Stimulated activated naive CD8-positive, alpha-beta T cell treated with anti-CD3 and anti-CD28 coated beads, Interleukin-15, amount 100 ng/mL, for 72 hours (primary cell): ENCODE measurements at regions not wholly inside any gene's neighbourhood (a gene's known extent, or its start where the extent isn't known, plus 50 kb on each side); places are given as distances from the start of the nearest gene placed in this dataset.

Experiments used
- ATAC-seq: fragments of 150-1000 bp; cut with Tn5 transposase; 2 replicates; pipeline ENCODE4 v1.10.0; 2021; ENCODE audit warnings: mild to moderate bottlenecking, moderate library complexity
- DNase-seq, 2 donors: peaks; one replicate each; pipeline ENCODE4 v3.0.0; 2021 to 2022
- H3K27ac Mint-ChIP-seq, 2 donors: one replicate each; pipeline ENCODE4 v1.8.0; 2022; ENCODE audit warnings: mild to moderate bottlenecking in 2 of 2, mixed read lengths in 2 of 2, moderate library complexity in 2 of 2
- H3K27me3 Mint-ChIP-seq: one replicate; pipeline ENCODE4 v1.8.0; 2022; ENCODE audit warnings: mixed read lengths
- H3K4me1 Mint-ChIP-seq: one replicate; pipeline ENCODE4 v1.8.0; 2022; ENCODE audit warnings: mild to moderate bottlenecking, mixed read lengths
- H3K4me3 Mint-ChIP-seq, 2 donors: one replicate each; pipeline ENCODE4 v1.8.0; 2022; ENCODE audit warnings: mild to moderate bottlenecking in 2 of 2, mixed read lengths in 2 of 2, moderate library complexity in 1 of 2
- H3K9me3 Mint-ChIP-seq, 2 donors: one replicate each; pipeline ENCODE4 v1.8.0; 2022; ENCODE audit warnings: mixed read lengths in 2 of 2

DNA sequence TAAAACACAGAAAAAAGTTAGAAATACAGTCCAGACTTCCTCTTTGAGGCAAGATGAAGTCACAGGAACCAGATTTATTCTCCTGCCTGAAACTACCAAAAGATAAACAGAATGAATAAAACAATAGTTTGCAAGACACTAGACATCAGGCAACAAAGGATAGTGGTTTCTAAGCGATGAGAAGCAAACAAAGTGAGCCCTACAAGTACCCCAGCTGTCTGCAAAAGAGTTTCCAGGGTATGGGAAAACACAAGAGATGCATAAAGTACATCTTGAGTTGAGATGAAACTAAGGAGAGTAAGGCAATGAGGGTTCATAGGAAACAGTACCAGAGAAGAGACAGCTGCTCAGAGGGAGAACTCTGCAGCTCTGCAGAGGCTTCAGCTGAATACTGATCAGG, 83.3 kb upstream of the COL24A1 start:
- H3K27ac Mint-ChIP-seq: no peak overlapping the region

DNA sequence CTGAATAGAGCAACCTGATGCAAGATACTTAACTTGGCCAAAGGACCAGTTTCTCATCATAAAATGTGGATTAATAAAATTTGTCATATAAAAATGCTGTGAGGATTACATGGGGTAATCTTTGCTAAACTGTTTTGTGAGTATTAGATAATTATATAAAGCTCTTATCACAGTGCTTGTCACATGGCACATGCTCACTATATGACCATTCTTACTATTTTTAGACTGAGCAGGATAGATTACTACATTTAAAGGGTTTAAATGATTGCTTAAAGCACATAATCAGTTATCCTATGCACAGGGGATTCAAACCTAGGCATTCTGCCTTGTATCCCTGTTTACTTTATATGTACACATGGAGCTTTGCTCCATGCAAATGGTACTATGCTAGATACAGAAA, 82.9 kb upstream of the COL24A1 start:
- no peaks in the 10 kb centered on the region for H3K27me3 Mint-ChIP-seq
- no peaks in the 10 kb centered on the region for H3K4me1 Mint-ChIP-seq
- H3K4me3 Mint-ChIP-seq: no peak overlapping the region
- ATAC-seq (no peak), DNase-seq (no peak)
- H3K27ac Mint-ChIP-seq: no peak overlapping the region
- H3K9me3 Mint-ChIP-seq: peaks cover 8 to 9% of the 10 kb centered on the region in 2 donors

More for the DNA sequence above, 83.3 kb upstream of the COL24A1 start:
- H3K27me3 Mint-ChIP-seq: no peaks in the 10 kb centered on the region
- no peak for ATAC-seq
- H3K9me3 Mint-ChIP-seq: peaks cover 8 to 9% of the 10 kb centered on the region in 2 donors
- no peaks in the 10 kb centered on the region for H3K4me1 Mint-ChIP-seq
- no peak for DNase-seq
- no peak overlapping the region for H3K4me3 Mint-ChIP-seq

DNA sequence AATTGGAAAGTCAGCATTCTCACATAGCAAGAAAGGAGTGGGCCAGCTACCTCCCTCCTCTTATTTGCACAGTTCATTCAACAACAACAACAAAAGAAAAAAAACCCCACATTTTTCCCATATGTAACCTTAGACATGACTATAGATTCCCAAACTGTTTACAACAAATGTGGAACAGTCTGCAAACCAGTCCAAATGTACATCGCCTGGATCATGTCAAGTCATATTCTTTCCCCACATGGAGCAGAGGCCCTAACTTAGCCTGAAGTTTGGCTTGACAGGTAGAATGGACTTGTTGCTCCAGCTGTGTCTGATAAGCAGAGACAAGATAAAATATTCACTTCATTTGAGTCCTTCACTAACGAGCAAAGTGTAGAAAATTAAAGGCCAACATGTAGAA, 81.7 kb upstream of the COL24A1 start:
- Mint-ChIP-seq H3K27me3 (no peaks in the 10 kb centered on the region), H3K4me3 (no peak overlapping the region), H3K27ac (no peak overlapping the region), H3K9me3 (peaks cover 8 to 9% of the 10 kb centered on the region in 2 donors), H3K4me1 (no peaks in the 10 kb centered on the region)
- DNase-seq (no peak), ATAC-seq (no peak)

DNA sequence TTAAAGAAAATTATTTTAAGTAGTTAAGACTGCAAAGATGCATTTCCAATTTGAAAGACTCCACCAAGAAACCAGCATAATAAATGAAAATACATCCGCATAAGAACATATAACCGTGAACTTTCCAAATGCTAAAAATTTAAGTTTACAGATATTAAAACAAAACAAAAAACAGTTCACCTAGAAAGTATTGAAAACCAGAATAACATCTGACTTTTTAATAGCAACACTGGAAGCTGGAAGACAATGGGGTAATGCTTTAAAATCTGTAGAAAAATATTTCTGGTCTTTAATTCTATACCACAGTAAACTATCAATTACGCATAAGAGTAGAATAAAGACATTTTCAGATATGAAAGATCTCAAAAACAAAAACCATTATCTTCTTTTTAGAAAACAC, 79.3 kb upstream of the COL24A1 start:
- H3K27ac Mint-ChIP-seq: no peak overlapping the region
- ATAC-seq (no peak), DNase-seq (no peak)
- no peak overlapping the region for H3K4me3 Mint-ChIP-seq
- H3K27me3 Mint-ChIP-seq: no peaks in the 10 kb centered on the region
- H3K9me3 Mint-ChIP-seq: peaks cover 8 to 9% of the 10 kb centered on the region in 2 donors
- H3K4me1 Mint-ChIP-seq: no peaks in the 10 kb centered on the region

DNA sequence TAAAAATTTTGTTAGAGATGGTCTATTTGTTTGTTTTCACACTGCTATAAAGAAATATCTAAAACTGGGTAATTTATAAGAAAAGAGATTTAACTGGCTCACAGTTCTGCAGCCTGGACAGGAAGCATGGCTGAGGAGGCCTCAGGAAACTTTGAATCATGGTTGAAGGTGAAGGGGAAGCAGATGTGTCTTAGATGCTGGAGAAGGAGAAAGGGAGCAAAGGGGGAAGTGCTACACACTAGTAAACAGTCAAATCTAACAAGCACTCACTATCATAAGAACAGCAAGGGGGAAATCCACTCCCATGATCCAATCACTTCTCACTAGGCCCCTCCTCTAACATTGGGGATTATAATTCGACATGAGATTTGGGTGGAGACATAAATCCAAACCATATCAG, 76.8 kb upstream of the COL24A1 start:
- ATAC-seq (no peak), DNase-seq (no peak)
- H3K27me3 Mint-ChIP-seq: no peaks in the 10 kb centered on the region
- H3K4me1 Mint-ChIP-seq: no peaks in the 10 kb centered on the region
- H3K4me3 Mint-ChIP-seq: no peak overlapping the region
- H3K27ac Mint-ChIP-seq: no peak overlapping the region
- peaks cover 8 to 9% of the 10 kb centered on the region in 2 donors for H3K9me3 Mint-ChIP-seq

DNA sequence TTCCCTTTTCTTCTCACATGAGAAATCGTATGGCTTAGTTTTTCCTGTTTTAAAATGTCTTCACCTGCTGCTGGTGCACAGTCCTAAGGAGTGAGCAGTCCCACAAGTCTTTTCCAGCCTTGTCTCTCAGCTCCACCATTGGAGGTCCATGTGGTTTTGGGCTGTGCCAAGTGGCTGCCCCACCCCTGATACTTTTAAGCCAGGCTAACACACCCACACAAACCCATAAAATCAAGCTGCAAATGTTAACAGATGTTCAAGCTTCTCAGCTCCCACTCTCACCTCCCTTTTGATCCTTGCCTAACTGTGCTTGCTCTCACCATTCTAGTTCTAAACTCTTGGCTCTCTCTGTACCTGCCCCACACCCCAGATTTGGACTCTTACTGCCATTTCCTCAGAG, 74.5 kb upstream of the COL24A1 start:
- Mint-ChIP-seq H3K9me3 (peaks cover 2 to 4% of the 10 kb centered on the region in 2 donors), H3K27ac (no peak overlapping the region), H3K4me3 (no peak overlapping the region), H3K27me3 (no peaks in the 10 kb centered on the region), H3K4me1 (no peaks in the 10 kb centered on the region)
- no peak for ATAC-seq
- DNase-seq: no peak

DNA sequence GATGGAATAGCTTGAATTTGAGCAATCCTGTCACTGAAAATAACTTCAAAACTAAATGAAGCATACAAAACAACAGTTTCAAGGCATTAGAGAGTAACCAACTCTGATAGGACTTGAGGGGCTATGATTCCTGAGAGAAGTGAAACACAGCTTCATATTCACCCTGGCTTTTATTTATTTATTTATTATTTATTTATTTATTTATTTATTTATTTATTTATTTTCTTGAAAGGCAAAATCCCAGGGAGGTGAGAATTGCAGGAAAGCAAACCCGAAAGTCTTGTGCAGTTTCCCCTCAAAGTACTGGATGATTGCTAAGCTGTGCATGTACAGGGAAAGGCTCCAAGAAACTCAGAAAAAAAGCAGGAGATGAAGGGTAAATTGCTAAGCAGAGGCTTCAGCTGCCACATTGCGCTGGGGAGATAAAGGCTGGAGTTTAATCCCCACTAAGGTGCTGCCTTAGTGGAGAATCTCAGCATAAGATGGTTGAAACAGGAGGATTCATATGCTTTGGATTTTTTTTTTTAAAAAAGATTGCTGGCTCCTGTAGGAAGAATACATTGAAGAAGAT, 72.9 kb upstream of the COL24A1 start:
- Mint-ChIP-seq H3K9me3 (no peaks in the 10 kb centered on the region), H3K27ac (no peak overlapping the region), H3K4me3 (no peak overlapping the region), H3K4me1 (no peaks in the 10 kb centered on the region), H3K27me3 (no peaks in the 10 kb centered on the region)
- no peak for DNase-seq
- no peak for ATAC-seq

DNA sequence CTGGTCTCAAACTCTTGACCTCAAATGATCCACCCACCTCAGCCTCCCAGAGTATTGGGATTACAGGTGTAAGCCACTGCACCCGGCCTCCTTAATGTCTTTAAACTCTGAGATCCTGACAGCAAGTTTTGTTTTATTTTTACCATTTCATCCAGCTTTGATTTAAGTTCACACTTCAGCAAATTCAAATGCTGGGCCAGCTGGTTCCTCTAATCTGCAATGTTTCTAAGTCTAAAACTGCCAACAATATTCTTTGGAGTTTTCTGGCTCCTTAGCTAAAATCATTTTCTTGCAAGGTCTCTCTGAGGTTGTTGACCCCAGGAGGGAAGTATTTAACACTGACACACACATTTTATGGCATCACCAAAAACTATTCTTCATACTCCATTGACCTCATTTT, 72.0 kb upstream of the COL24A1 start:
- Mint-ChIP-seq H3K4me3 (no peak overlapping the region), H3K9me3 (no peaks in the 10 kb centered on the region), H3K27ac (no peak overlapping the region), H3K27me3 (no peaks in the 10 kb centered on the region), H3K4me1 (no peaks in the 10 kb centered on the region)
- ATAC-seq (no peak), DNase-seq (no peak)

DNA sequence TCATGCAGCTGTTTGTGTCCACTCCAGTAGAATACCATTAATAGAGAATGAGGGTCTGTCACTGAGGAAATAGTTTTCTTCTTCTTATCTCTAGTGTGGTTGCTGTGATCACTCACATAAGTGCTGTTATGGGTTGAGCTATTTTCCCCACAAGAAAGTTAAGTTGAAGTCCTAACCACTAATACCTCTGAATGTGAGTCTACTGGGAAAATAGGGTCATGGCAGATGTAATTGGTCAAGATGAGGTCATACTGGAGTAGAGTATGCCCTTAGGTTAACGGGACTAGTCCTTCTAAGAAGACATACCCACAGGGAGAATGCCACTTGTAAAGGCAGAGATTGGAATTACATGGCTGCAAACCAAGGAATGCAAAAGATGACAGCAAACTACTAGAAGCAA, 70.5 kb upstream of the COL24A1 start:
- Mint-ChIP-seq H3K27ac (no peak overlapping the region), H3K4me1 (no peaks in the 10 kb centered on the region), H3K9me3 (no peaks in the 10 kb centered on the region), H3K4me3 (no peak overlapping the region), H3K27me3 (no peaks in the 10 kb centered on the region)
- ATAC-seq (peak; percentile 15), DNase-seq (no peak)

DNA sequence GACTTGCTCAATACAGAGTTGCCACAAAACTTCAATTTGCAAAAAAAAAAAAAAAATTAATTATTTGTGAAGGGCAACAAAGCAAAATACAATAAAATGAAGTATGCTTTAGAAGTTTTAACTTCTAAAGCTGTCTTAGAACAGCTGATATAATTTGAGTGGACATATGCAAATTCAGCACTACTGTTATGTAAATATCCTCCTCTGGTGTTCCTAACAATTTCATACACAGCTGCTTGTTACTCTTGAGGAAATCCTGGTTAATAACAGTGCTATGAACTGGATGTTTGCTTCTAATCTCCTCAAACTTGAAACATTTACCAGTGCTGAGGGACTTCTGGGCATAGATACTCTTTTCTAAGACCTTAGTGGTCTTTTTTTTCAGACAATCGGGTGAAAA, 69.6 kb upstream of the COL24A1 start:
- Mint-ChIP-seq H3K9me3 (no peaks in the 10 kb centered on the region), H3K27ac (no peak overlapping the region), H3K4me1 (no peaks in the 10 kb centered on the region), H3K27me3 (no peaks in the 10 kb centered on the region), H3K4me3 (no peak overlapping the region)
- no peak for ATAC-seq
- DNase-seq: no peak

DNA sequence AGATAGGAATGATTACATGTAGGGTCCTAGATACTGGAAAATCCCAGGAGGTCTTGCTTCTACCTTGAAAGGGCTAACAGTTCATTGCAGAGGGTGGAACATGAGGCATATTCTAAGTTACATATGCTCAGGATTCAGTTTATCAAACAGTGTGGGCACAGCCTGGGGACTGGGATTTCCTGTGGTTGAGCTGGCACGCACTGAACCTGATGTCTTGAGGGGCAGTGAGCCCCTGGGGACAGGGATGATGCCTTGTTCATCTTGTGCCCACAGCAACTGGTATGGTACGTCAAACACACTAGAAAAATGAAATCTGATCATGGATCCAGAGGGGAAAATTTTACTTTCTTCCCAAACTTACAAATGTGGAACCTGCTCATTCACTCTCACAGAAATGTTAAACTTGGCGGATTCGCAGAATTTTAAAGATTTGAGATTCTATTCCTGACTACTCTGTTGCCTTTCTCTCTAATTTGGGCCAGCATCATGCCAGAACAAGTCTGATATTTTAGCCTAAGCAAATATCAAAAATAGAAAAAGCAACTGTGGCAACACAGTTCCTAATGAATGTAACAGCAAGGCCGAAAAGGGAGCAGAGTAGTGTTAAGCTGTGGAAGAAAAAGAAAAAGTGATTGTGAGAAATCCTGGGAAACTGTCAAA, 68.2 kb upstream of the COL24A1 start:
- H3K27me3 Mint-ChIP-seq: no peaks in the 10 kb centered on the region
- ATAC-seq (no peak), DNase-seq (no peak)
- H3K9me3 Mint-ChIP-seq: no peaks in the 10 kb centered on the region
- no peak overlapping the region for H3K27ac Mint-ChIP-seq
- H3K4me1 Mint-ChIP-seq: no peaks in the 10 kb centered on the region
- H3K4me3 Mint-ChIP-seq: no peak overlapping the region

DNA sequence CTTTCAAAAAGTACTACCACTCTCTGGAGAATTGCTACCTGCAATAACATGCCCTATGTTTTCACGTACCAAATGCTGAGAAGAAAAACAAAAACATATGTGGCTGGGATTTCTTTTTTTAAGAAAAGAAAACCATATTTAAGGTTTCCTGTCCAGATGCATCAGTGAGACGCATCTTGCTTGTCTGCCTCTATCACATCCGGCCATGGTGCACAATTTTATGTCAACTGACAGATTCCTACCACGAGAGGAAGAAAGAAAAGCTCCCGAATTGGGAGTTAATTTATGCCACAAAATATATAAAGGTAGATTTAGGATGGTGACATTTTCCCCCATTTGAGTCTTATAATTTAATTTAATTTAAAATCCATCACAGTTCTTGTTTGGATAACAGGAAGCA, 62.3 kb upstream of the COL24A1 start:
- DNase-seq: no peak
- Mint-ChIP-seq H3K4me3 (no peak overlapping the region), H3K4me1 (no peaks in the 10 kb centered on the region), H3K27ac (no peak overlapping the region), H3K27me3 (no peaks in the 10 kb centered on the region), H3K9me3 (no peaks in the 10 kb centered on the region)
- no peak for ATAC-seq

DNA sequence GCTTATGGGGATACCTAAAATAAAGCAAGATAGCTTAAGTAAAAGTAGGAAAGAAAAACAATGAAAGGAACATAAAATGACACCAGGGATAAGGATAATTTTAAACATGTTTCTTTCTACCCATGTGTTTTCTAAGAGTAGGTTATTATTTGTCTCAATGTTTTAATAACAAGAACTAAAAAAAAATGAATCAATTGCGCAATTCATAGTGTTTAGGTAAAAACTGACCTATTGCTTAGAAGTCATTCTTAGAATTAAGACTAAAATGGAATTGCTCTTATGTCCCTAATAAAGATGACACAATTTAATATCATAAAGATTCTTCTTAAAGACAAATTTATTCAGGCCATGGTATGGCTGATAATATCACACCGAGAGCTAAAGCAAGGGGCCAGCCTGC, 58.0 kb upstream of the COL24A1 start:
- Mint-ChIP-seq H3K4me3 (no peak overlapping the region), H3K9me3 (no peaks in the 10 kb centered on the region), H3K27ac (no peak overlapping the region), H3K4me1 (no peaks in the 10 kb centered on the region), H3K27me3 (no peaks in the 10 kb centered on the region)
- ATAC-seq (no peak), DNase-seq (no peak)

DNA sequence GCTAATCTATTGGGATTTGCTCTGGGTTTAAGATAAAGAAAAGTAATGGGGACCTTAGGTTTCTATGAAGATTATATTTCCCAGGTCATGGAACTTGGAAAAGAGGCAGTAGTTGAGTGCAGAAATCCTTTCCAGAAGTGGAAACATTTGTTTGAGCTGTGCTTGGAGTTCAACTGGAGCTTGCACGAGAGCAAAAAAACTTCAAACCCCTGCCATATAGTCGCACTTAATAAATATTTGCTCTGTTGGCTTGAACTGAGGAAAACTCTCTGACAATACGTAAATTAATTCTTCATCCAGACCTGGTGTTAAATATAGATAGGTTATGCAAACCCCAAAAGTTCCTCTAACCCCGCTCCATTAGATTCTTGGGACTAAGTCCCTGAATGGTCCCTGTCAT, 52.8 kb upstream of the COL24A1 start:
- no peaks in the 10 kb centered on the region for H3K4me1 Mint-ChIP-seq
- no peaks in the 10 kb centered on the region for H3K9me3 Mint-ChIP-seq
- ATAC-seq: no peak
- H3K27ac Mint-ChIP-seq: no peak overlapping the region
- no peak overlapping the region for H3K4me3 Mint-ChIP-seq
- no peak for DNase-seq
- H3K27me3 Mint-ChIP-seq: no peaks in the 10 kb centered on the region

DNA sequence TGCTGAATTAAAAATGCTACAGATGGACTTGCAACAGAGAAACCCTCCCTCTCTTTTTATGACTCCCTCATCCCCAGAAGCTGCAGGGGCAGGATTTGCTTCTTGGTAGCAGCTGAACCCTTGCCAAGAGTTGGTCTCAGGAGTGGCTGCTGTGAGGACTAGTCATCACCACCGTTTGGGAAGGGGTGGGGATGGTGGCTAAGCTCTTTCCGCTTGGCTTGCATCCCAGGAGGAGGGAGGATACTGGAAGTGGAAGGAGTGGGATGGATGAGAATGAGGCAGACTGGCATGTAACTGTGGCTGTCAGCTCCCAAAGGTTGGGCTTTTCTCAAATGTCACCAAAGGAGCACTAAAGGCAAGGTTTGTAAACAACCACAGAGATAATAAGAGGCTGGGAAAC, 50.8 kb upstream of the COL24A1 start:
- ATAC-seq (no peak), DNase-seq (no peak)
- H3K27ac Mint-ChIP-seq: no peak overlapping the region
- H3K4me1 Mint-ChIP-seq: no peaks in the 10 kb centered on the region
- H3K9me3 Mint-ChIP-seq: no peaks in the 10 kb centered on the region
- no peaks in the 10 kb centered on the region for H3K27me3 Mint-ChIP-seq
- H3K4me3 Mint-ChIP-seq: no peak overlapping the region
